A549 (cell line): ENCODE measurements at regions not wholly inside any gene's neighbourhood (a gene's known extent, or its start where the extent isn't known, plus 50 kb on each side); places are given as distances from the start of the nearest gene placed in this dataset.

ENCODE experiments used
- ATAC-seq, 2 experiments: fragments of 200-7000 bp in 1 of 2; fragments of >200 bp in 1 of 2; cut with Nextera tagmentation in 1 of 2; cut with Tn5 transposase in 1 of 2; 3 replicates each; pipeline versions ENCODE4 v1.8.0 to v1.9.1; 2018 to 2020; ENCODE audit warnings: mild to moderate bottlenecking in 1 of 2, moderate library complexity in 1 of 2
- CTCF ChIA-PET: fragments of 300-600 bp; sonication (Branson Sonifier 250); formaldehyde crosslinking; extraction: SDS; loops from one replicate; lab custom pipeline; 2021; ENCODE audit warnings: antibody characterized with exemption, inconsistent platforms; lab: Yijun Ruan, JAX
- POLR2A ChIA-PET: fragments of 350-600 bp; formaldehyde crosslinking; extraction: SDS; loops from one replicate; lab custom pipeline; 2021; ENCODE audit warnings: antibody characterized with exemption, inconsistent platforms; lab: Yijun Ruan, JAX
- DNase-seq, 2 experiments: peaks; one replicate each; pipeline versions ENCODE4 v3.0.0 to v3.0.0-alpha.2; 2011 to 2016; ENCODE audit warnings: low read depth in 1 of 2, low spot score in 1 of 2
- FAIRE-seq: peaks from 2 replicates; lab custom pipeline; 2011; peaks lifted over from hg19 to GRCh38; lab: Jason Lieb, UNC
- H3K27ac ChIP-seq, 2 experiments: fragments of >200 bp; sonication (Bioruptor Twin); formaldehyde crosslinking; 3 replicates each; pipeline ENCODE4 v1.5.1; 2016 to 2017
- H3K4me1 ChIP-seq: fragments of >200 bp; sonication (Bioruptor Twin); formaldehyde crosslinking; 3 replicates; pipeline ENCODE4 v1.6.1; 2016
- H3K4me2 ChIP-seq: fragments of >200 bp; sonication (Bioruptor Twin); formaldehyde crosslinking; 3 replicates; pipeline ENCODE4 v1.6.1; 2016
- H3K4me3 ChIP-seq: fragments of >200 bp; sonication (Bioruptor Twin); formaldehyde crosslinking; 3 replicates; pipeline ENCODE4 v1.5.1; 2016
- H3K9me3 ChIP-seq: fragments of >200 bp; sonication (Bioruptor Twin); formaldehyde crosslinking; 3 replicates; pipeline ENCODE4 v1.6.1; 2016
- BCL3 ChIP-seq: fragments of >200 bp; sonication (Bioruptor Twin); formaldehyde crosslinking; IDR thresholded peaks from 3 replicates; pipeline ENCODE4 v1.6.1; 2016
- CBX8 ChIP-seq: fragments of 200-600 bp; sonication (generic); IDR thresholded peaks from 2 replicates; pipeline ENCODE4 v1.6.1; 2016
- E2F6 ChIP-seq: IDR thresholded peaks from 2 replicates; pipeline ENCODE4 v1.6.1; 2012; ENCODE audit warnings: low read depth, borderline replicate concordance
- FOSL2 ChIP-seq, 2 experiments: fragments of 450-650 bp in 1 of 2; fragments of >200 bp in 1 of 2; sonication (Bioruptor Twin) in 1 of 2; formaldehyde crosslinking; IDR thresholded peaks; 2 replicates each; pipeline versions ENCODE4 v1.5.0 to v1.6.1; 2016 to 2020; ENCODE audit warnings: mild to moderate bottlenecking in 1 of 2, moderate library complexity in 1 of 2
- HES2 ChIP-seq: fragments of >200 bp; sonication (Bioruptor Twin); formaldehyde crosslinking; IDR thresholded peaks from 2 replicates; pipeline ENCODE4 v1.6.1; 2016
- HMGXB4 ChIP-seq: fragments of 250-450 bp; sonication (Bioruptor Pico); IDR thresholded peaks from 2 replicates; pipeline ENCODE4 v1.5.0; 2021; ENCODE audit warnings: mild to moderate bottlenecking, moderate library complexity, borderline replicate concordance
- HOXA7 ChIP-seq: fragments of 250-450 bp; sonication (Bioruptor Pico); IDR thresholded peaks from 2 replicates; pipeline ENCODE4 v1.5.0; 2020; ENCODE audit warnings: mild to moderate bottlenecking, moderate library complexity
- JUNB ChIP-seq: fragments of >200 bp; sonication (Bioruptor Twin); formaldehyde crosslinking; IDR thresholded peaks from 2 replicates; pipeline ENCODE4 v1.6.1; 2016
- MAFK ChIP-seq: fragments of 450-650 bp; IDR thresholded peaks from 2 replicates; pipeline ENCODE4 v1.6.1; 2014; ENCODE audit not compliant: partially characterized antibody
- MAZ ChIP-seq: fragments of 150-350 bp; IDR thresholded peaks from 2 replicates; pipeline ENCODE4 v1.6.1; 2014; ENCODE audit warnings: antibody characterized with exemption, low read depth, low read length, borderline replicate concordance
- PHF8 ChIP-seq: fragments of 200-600 bp; sonication (generic); IDR thresholded peaks from 2 replicates; pipeline ENCODE4 v1.6.1; 2016; ENCODE audit warnings: low read depth, mild to moderate bottlenecking, antibody characterized with exemption, moderate library complexity, borderline replicate concordance
- POLR2A ChIP-seq: IDR thresholded peaks from 2 replicates; pipeline ENCODE4 v1.6.1; 2012; ENCODE audit warnings: mild to moderate bottlenecking, low read length
- REST ChIP-seq: fragments of 200-600 bp; sonication (generic); IDR thresholded peaks from 2 replicates; pipeline ENCODE4 v1.6.1; 2016; ENCODE audit warnings: antibody characterized with exemption, mild to moderate bottlenecking, moderate library complexity
- ZNF302 ChIP-seq: fragments of 250-450 bp; sonication (Bioruptor Pico); IDR thresholded peaks from 2 replicates; pipeline ENCODE4 v1.9.0; 2021; ENCODE audit warnings: inconsistent platforms, mild to moderate bottlenecking, moderate library complexity
- WGBS: methylation state at CpG from one replicate; pipeline ENCODE4 v1.1.6; 2017; ENCODE audit errors: missing lambda C conversion rate; 5-methylcytosine and 5-hydroxymethylcytosine counted together

GRCh38 chr2:43095533-43096295 lies 130.7 kb downstream of the ZFP36L2 start:
- no peak for FAIRE-seq
- CTCF ChIA-PET, result interaction anchor here (0.7 to 2.0 kb wide), 3 partner anchors 10 to 133 kb away, joined by 3 to 7 read pairs (median 5); no protein-coding TSS in a partner anchor
- WGBS, result 76% methylated on average over 4 of the region's 4 CpGs

More at GRCh38 chr2:43095533-43096295, 130.7 kb downstream of the ZFP36L2 start:
- TF ChIP-seq REST (no peak), MAZ (no peak), JUNB (no peak), HOXA7 (CRISPR knock-in tag) (no peak), ZNF302 (CRISPR knock-in tag) (no peak), POLR2A (no peak), HES2 (no peak), FOSL2 (IDR thresholded peaks at IDR 0.05) (no peak), FOSL2 (CRISPR knock-in tag; IDR thresholded peaks at IDR 0.05) (no peak), CBX8 (no peak), MAFK (no peak), BCL3 (no peak), E2F6 (no peak), PHF8 (no peak), HMGXB4 (CRISPR knock-in tag) (no peak)
- DNase-seq (no peak), ATAC-seq (no peak)
- Histone ChIP-seq H3K4me1 (no peaks in the 10 kb centered on the region), H3K9me3 (peaks cover 7% of the 10 kb centered on the region), H3K4me2 (no peak overlapping the region), H3K4me3 (no peak overlapping the region), H3K27ac (no peak overlapping the region)
- POLR2A ChIA-PET, result no interaction called here
